Cardiac muscle cell (in vitro differentiated cells and primary cell): ENCODE measurements at regions not wholly inside any gene's neighbourhood (a gene's known extent, or its start where the extent isn't known, plus 50 kb on each side); places are given as distances from the start of the nearest gene placed in this dataset.

ENCODE experiments used
- DNase-seq, 2 donors: peaks; one replicate each; pipeline versions ENCODE4 v3.0.0 to v3.0.0-alpha.2; 2010 to 2017; ENCODE audit warnings: low read depth in 1 of 2, low spot score in 1 of 2
- H3K27ac ChIP-seq: fragments of 200-600 bp; sonication (generic); 2 replicates; pipeline ENCODE4 v1.5.1; 2016
- H3K27me3 ChIP-seq: fragments of 200-600 bp; sonication (generic); 2 replicates; pipeline ENCODE4 v1.6.0; 2016; ENCODE audit warnings: control low read depth
- H3K36me3 ChIP-seq: fragments of 200-600 bp; sonication (generic); 2 replicates; pipeline ENCODE4 v1.5.1; 2016; ENCODE audit warnings: control low read depth
- H3K4me1 ChIP-seq: fragments of 200-600 bp; sonication (generic); 2 replicates; pipeline ENCODE4 v1.8.1; 2017; ENCODE audit warnings: low read depth, mild to moderate bottlenecking, mixed run types
- H3K4me3 ChIP-seq: fragments of 200-600 bp; sonication (generic); 2 replicates; pipeline ENCODE4 v1.5.1; 2016; ENCODE audit warnings: mild to moderate bottlenecking
- H3K9me3 ChIP-seq: fragments of 200-600 bp; sonication (generic); 2 replicates; pipeline ENCODE4 v1.5.1; 2017; ENCODE audit warnings: low read depth, mild to moderate bottlenecking, control low read depth
- CTCF ChIP-seq: IDR thresholded peaks from 2 replicates; pipeline ENCODE4 v1.5.1; 2012; ENCODE audit warnings: low read depth, mild to moderate bottlenecking, low read length

DNA sequence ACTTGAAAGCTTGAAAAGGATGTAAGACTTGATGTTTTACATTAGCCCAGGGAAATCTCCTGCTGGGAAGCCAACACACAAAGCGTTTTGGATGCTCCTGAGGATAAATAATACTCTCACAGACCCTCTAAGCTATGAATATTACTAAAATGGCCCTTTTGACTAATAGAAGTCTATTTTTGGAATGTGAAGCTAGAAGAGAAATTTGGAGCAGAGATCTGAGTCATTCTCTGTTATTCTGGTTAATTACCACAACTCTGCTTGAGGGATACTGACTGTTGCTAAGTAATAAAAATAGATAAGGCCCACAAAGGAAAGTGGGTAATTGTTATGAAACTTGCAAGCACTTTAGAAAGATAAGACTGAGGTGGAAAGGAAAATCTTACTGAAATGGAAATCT, 346.2 kb upstream of the STXBP6 start:
- H3K4me3 ChIP-seq, result no peak overlapping the region
- H3K4me1 ChIP-seq, result peaks cover 7% of the 10 kb centered on the region
- H3K9me3 ChIP-seq, result no peaks in the 10 kb centered on the region
- no peaks in the 10 kb centered on the region for H3K36me3 ChIP-seq
- DNase-seq, result no peak
- no peak for TF ChIP-seq CTCF
- H3K27me3 ChIP-seq, result no peaks in the 10 kb centered on the region
- no peak overlapping the region for H3K27ac ChIP-seq

DNA sequence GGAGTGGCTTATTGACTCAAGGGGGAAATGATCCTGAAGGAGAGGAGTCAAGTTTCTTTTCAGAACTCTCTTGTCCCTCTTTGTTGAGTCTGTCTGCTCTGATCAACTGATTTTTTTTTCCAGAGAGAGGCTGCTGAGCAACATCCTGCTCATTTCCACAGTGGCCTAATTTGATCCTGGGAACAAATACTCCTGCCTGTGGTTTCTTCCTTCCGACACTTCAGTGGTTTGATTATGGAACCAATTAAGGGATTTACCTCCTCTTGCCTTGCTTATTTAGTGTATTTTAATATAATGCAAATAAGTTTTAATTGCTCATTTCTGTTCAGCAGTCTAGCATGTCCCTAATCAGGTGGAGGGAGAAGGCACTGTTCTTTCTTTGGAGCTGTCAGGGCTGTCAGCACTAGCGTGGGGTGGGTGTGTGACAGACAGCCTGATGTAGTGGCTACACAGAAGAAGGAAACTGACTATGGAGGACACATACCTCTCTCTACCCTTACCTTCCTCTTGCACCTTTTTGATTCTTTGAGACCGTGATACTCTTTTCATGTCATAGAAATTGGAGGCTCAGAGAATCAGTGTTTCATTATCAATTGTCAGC, 344.9 kb upstream of the STXBP6 start:
- Histone ChIP-seq H3K36me3 (no peaks in the 10 kb centered on the region), H3K4me1 (peaks cover 7% of the 10 kb centered on the region), H3K4me3 (no peak overlapping the region), H3K27ac (no peak overlapping the region), H3K27me3 (no peaks in the 10 kb centered on the region), H3K9me3 (no peaks in the 10 kb centered on the region)
- TF ChIP-seq CTCF, result no peak
- no peak for DNase-seq

- Histone ChIP-seq H3K27ac (no peak overlapping the region), H3K36me3 (no peaks in the 10 kb centered on the region), H3K27me3 (no peaks in the 10 kb centered on the region), H3K4me1 (peaks cover 7% of the 10 kb centered on the region), H3K4me3 (no peak overlapping the region), H3K9me3 (no peaks in the 10 kb centered on the region)
- no peak for DNase-seq
- TF ChIP-seq CTCF, result no peak
These were observed 344.4 kb upstream of the STXBP6 start for GRCh38 chr14:25394356-25394755.

- no peak for TF ChIP-seq CTCF
These were observed 340.0 kb upstream of the STXBP6 start for GRCh38 chr14:25389948-25390347.

GRCh38 chr14:25381498-25381897, 331.6 kb upstream of the STXBP6 start:
- Histone ChIP-seq H3K36me3 (no peaks in the 10 kb centered on the region), H3K4me3 (no peak overlapping the region), H3K9me3 (no peaks in the 10 kb centered on the region), H3K4me1 (no peaks in the 10 kb centered on the region), H3K27me3 (no peaks in the 10 kb centered on the region), H3K27ac (no peak overlapping the region)
- DNase-seq, result no peak
- no peak for TF ChIP-seq CTCF

More at GRCh38 chr14:25389948-25390347, 340.0 kb upstream of the STXBP6 start:
- no peak for DNase-seq
- H3K4me1 ChIP-seq, result peaks cover 2% of the 10 kb centered on the region
- no peaks in the 10 kb centered on the region for H3K27me3 ChIP-seq
- H3K27ac ChIP-seq, result no peak overlapping the region
- H3K9me3 ChIP-seq, result no peaks in the 10 kb centered on the region
- H3K4me3 ChIP-seq, result no peak overlapping the region
- no peaks in the 10 kb centered on the region for H3K36me3 ChIP-seq

DNA sequence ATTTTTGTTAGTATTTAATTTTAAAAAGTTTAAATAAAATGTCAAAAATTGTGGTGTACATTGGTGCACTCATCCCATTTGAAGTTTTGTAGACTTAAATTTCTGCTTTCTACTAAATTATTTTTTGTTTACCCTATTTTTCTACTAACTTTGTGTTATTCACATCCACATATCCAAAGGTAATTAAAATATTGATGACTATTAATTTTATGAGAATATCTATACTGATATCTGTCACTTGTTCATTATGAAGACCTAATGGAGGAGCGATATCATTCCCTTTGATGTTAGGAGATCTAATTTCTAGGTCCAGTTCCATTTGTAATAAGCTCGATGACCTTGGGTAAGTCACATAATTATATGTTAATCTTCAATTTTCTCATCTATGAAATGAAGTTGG, 325.7 kb upstream of the STXBP6 start:
- Histone ChIP-seq H3K4me3 (no peak overlapping the region), H3K36me3 (no peaks in the 10 kb centered on the region), H3K27ac (no peak overlapping the region), H3K27me3 (no peaks in the 10 kb centered on the region), H3K4me1 (no peaks in the 10 kb centered on the region), H3K9me3 (no peaks in the 10 kb centered on the region)
- no peak for TF ChIP-seq CTCF
- DNase-seq, result no peak
